ENCODE measurements at regions not wholly inside any gene's neighbourhood (a gene's known extent, or its start where the extent isn't known, plus 50 kb on each side); places are given as distances from the start of the nearest gene placed in this dataset.
"Not testable (repeated sequence)": the region's sequence is repeated elsewhere in the genome, so short reads cannot be mapped to it uniquely, and the experiment has no call there.

GRCh38 chr3:153539263-153539662 is 377.2 kb downstream of the RAP2B start:
- DNase-seq (ENCODE audit: low read depth in 2 of 2, low spot score in 1 of 2) = no peak

- DNase-seq (ENCODE audit: low read depth in 2 of 2, low spot score in 1 of 2) = no peak
Measured at GRCh38 chr3:153545471-153545870, 383.4 kb downstream of the RAP2B start.

- no peak for DNase-seq (ENCODE audit: low read depth in 2 of 2, low spot score in 1 of 2)
Measured at GRCh38 chr3:153547970-153548369, 385.9 kb downstream of the RAP2B start.

- DNase-seq (ENCODE audit: low read depth in 2 of 2, low spot score in 1 of 2) = not testable (repeated sequence)
Measured at GRCh38 chr3:153549686-153550085, 387.7 kb downstream of the RAP2B start.

GRCh38 chr3:153551536-153552285 is 389.7 kb downstream of the RAP2B start:
- no peak for DNase-seq (ENCODE audit: low read depth in 2 of 2, low spot score in 1 of 2)

GRCh38 chr3:153552887-153553604 is 391.0 kb downstream of the RAP2B start:
- no peak for DNase-seq (ENCODE audit: low read depth in 2 of 2, low spot score in 1 of 2)

GRCh38 chr3:153553605-153553945 is 391.5 kb downstream of the RAP2B start:
- DNase-seq (ENCODE audit: low read depth in 2 of 2, low spot score in 1 of 2) = no peak

- DNase-seq (ENCODE audit: low read depth in 2 of 2, low spot score in 1 of 2) = no peak
Measured at GRCh38 chr3:153555919-153556318, 393.9 kb downstream of the RAP2B start.

- not testable (repeated sequence) for DNase-seq (ENCODE audit: low read depth in 2 of 2, low spot score in 1 of 2)
Measured at GRCh38 chr3:153559366-153559765, 397.3 kb downstream of the RAP2B start.

DNA sequence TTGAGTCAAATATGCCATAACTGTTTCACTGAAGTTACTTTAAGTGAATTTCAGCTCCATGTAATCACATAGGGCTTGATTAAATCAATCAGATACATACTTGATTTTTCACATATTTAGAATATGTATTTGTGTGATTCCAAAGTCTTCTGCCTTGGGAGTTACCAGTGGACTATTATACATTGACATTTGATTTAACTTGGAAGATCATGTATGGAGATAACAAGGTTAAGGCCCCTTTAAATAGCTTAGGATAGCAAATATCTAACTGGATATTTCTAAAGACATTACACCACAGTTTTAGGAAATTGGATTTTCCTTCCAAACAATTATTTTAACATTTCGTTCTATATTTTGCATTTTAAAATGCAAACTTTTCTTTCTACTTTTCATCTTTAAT is 405.0 kb downstream of the RAP2B start:
- no peak for DNase-seq (ENCODE audit: low read depth in 2 of 2, low spot score in 1 of 2)

- no peak for DNase-seq (ENCODE audit: low read depth in 2 of 2, low spot score in 1 of 2)
Measured at GRCh38 chr3:153567556-153567955, 405.5 kb downstream of the RAP2B start.

- DNase-seq (ENCODE audit: low read depth in 2 of 2, low spot score in 1 of 2) = not testable (repeated sequence)
Measured at GRCh38 chr3:153570481-153570880, 408.5 kb downstream of the RAP2B start.

DNA sequence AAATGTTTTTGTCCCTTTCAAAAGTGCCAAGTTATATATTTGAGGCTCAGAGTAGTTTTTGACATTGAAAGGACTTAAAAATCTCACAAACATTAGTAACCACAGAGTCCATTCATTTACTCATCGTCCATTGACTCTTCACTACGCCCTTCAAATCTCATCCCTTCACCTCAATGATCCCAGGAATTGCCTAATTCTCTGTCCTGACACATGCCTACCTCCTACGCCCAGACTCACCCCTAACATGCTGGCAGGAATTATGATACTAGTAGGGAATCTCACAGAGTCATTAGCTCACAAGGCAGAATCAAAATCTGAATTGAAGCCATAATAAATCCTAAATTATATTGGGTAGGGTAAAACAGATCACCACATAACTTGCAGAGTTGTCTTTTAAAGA is 410.1 kb downstream of the RAP2B start:
- DNase-seq (ENCODE audit: low read depth in 2 of 2, low spot score in 1 of 2) = no peak

DNA sequence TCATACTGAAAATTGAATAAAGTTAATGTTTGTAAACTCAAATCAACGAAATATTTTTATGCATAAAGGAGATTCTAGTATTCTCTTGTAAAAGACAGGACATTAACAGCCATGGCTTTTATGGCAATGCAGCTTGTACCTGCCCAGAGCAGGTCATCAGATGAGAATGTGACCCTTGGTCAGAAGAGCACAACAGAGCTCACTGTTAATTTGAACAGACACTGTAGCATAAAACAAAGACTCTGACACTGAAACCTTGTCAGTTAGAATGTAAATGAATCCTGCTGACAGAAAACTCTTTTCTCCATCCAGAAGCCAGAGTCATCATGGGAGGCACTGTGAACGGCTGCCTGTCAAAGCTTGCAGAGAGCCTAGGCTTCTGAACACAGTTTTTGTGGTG is 410.6 kb downstream of the RAP2B start:
- no peak for DNase-seq (ENCODE audit: low read depth in 2 of 2, low spot score in 1 of 2)

- no peak for DNase-seq (ENCODE audit: low read depth in 2 of 2, low spot score in 1 of 2)
Measured at GRCh38 chr3:153573481-153573880, 411.5 kb downstream of the RAP2B start.

- no peak for DNase-seq (ENCODE audit: low read depth in 2 of 2, low spot score in 1 of 2)
Measured at GRCh38 chr3:153574445-153574844, 412.4 kb downstream of the RAP2B start.

- DNase-seq (ENCODE audit: low read depth in 2 of 2, low spot score in 1 of 2) = no peak
Measured at GRCh38 chr3:153577059-153577736, 415.2 kb downstream of the RAP2B start.

DNA sequence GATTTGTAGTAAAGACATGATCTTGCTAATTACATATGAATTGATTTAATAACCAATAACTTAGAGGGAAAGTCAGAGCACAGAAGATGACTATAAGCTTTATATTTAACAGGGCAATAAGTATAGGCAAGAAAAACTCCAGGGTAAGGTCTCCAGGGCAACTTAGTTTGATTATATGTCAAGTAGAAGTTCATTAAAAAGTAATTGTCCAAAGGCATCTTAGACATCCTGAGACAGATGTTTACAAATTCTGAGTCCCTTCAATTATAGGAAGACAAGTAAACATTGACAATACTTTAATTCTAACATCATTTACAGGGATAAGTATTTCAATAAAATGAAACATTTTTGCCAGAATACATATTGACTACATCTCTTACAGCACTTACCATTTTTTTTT is 416.0 kb downstream of the RAP2B start:
- DNase-seq (ENCODE audit: low read depth in 2 of 2, low spot score in 1 of 2) = no peak

DNA sequence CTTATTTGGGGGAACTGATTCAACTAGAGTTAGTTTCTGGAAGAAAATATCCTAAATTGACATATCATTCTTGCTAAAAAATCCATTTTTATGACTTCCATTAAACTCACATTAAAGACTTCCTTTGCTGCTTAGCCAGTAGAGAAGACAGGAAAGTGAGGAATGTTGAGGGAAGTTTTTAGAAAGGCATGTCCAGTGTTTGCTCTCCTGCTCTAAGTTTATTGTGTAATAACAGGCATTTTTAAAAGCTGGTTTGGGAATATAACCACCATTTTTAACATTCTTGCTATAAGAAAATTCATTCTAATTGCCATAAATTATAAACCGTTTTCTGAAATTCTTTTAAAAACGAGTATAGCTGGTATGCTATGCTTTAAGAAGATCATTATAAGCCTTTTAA is 428.0 kb downstream of the RAP2B start:
- DNase-seq (ENCODE audit: low read depth in 2 of 2, low spot score in 1 of 2) = no peak

GRCh38 chr3:153591561-153592245 is 429.7 kb downstream of the RAP2B start:
- DNase-seq (ENCODE audit: low read depth in 2 of 2, low spot score in 1 of 2) = no peak

- DNase-seq (ENCODE audit: low read depth in 2 of 2, low spot score in 1 of 2) = no peak
Measured at GRCh38 chr3:153595186-153595815, 433.3 kb downstream of the RAP2B start.

Data from stimulated activated CD8-positive, alpha-beta memory T cell treated with anti-CD3 and anti-CD28 coated beads, Interleukin-4, amount 100 ng/mL, for 4 hours (primary cell).